ENCODE measurements at regions not wholly inside any gene's neighbourhood (a gene's known extent, or its start where the extent isn't known, plus 50 kb on each side); places are given as distances from the start of the nearest gene placed in this dataset.

- TF ChIP-seq POLR2A (IDR thresholded peaks at IDR 0.05; ENCODE audit: low read length) (no peak), EP300 (IDR thresholded peaks at IDR 0.05) (no peak), CTCF (IDR thresholded peaks at IDR 0.05) (no peak), POLR2AphosphoS2 (conservative IDR thresholded peaks at IDR 0.05; ENCODE audit: low read length) (no peak), RCOR1 (IDR thresholded peaks at IDR 0.05; ENCODE audit: low read depth, low read length) (no peak)
- TF ChIP-seq, protein P1, sequence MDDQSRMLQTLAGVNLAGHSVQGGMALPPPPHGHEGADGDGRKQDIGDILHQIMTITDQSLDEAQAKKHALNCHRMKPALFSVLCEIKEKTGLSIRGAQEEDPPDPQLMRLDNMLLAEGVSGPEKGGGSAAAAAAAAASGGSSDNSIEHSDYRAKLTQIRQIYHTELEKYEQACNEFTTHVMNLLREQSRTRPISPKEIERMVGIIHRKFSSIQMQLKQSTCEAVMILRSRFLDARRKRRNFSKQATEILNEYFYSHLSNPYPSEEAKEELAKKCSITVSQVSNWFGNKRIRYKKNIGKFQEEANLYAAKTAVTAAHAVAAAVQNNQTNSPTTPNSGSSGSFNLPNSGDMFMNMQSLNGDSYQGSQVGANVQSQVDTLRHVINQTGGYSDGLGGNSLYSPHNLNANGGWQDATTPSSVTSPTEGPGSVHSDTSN (IDR thresholded peaks at IDR 0.05) = no peak
Measured at GRCh38 chr2:5051300-5051699, 640.9 kb upstream of the SOX11 start.
